K562 (cell line): ENCODE measurements at regions not wholly inside any gene's neighbourhood (a gene's known extent, or its start where the extent isn't known, plus 50 kb on each side); places are given as distances from the start of the nearest gene placed in this dataset.

Experiments
- ATAC-seq: fragments of 200-7000 bp; cut with Tn5 transposase; 3 replicates; pipeline ENCODE4 v1.9.1; 2020; ENCODE audit warnings: moderate library complexity
- BruUV-seq: library from RNA; stranded (reverse); fragments of 400-500 nt; replicated peaks from 2 replicates; lab custom pipeline; 2021; lab: Mats Ljungman, UMichigan
- CTCF ChIA-PET: fragments of 300-600 bp; formaldehyde crosslinking; extraction: SDS; loops from one replicate; lab custom pipeline; 2021; ENCODE audit warnings: low intra/inter-chr PET ratio; lab: Yijun Ruan, JAX
- POLR2A ChIA-PET: fragments of 300-600, 350-650 bp; sonication (Branson Sonifier 250); formaldehyde crosslinking; extraction: SDS; loops from one replicate; lab custom pipeline; 2021; ENCODE audit warnings: antibody characterized with exemption, inconsistent platforms; lab: Yijun Ruan, JAX
- DNase-seq, 4 experiments: peaks; one replicate each; pipeline versions ENCODE4 v3.0.0 to v3.0.0-alpha.2; 2011 to 2018; ENCODE audit warnings: low spot score in 3 of 4, mixed read lengths in 3 of 4; ENCODE audit errors: extremely low read depth in 1 of 4
- FAIRE-seq: peaks from 2 replicates; lab custom pipeline; 2011; peaks lifted over from hg19 to GRCh38; lab: Jason Lieb, UNC
- H2AFZ ChIP-seq: 2 replicates; pipeline ENCODE4 v1.6.0; 2011; ENCODE audit warnings: low read depth, low read length, control low read depth, inconsistent platforms
- H3K27ac ChIP-seq: fragments of 200-600 bp; 3 replicates; pipeline ENCODE4 v1.8.0; 2011; ENCODE audit warnings: low read depth, mild to moderate bottlenecking, control low read depth, inconsistent platforms, low read length, moderate library complexity, mixed read lengths; ENCODE audit errors: extremely low read depth
- H3K27me3 ChIP-seq, 2 experiments: fragments of 300-600 bp in 1 of 2; 2 replicates in 1 of 2; 3 replicates in 1 of 2; pipeline versions ENCODE4 v1.6.0 to v1.8.0; 2011; ENCODE audit warnings: inconsistent platforms in 2 of 2, low read length in 2 of 2, mild to moderate bottlenecking in 1 of 2, mixed read lengths in 1 of 2, moderate library complexity in 1 of 2; ENCODE audit not compliant: control insufficient read depth in 2 of 2, insufficient read depth in 2 of 2
- H3K36me3 ChIP-seq: fragments of 300-600 bp; 3 replicates; pipeline ENCODE4 v1.8.0; 2011; ENCODE audit warnings: mild to moderate bottlenecking, low read length, inconsistent platforms; ENCODE audit not compliant: control insufficient read depth, insufficient read depth
- H3K4me1 ChIP-seq, 2 experiments: fragments of 200-600 bp in 1 of 2; replicated peaks in 1 of 2; 2 replicates in 1 of 2; 3 replicates in 1 of 2; pipeline versions ENCODE4 v1.5.1 to v1.8.0; 2011; ENCODE audit warnings: inconsistent platforms in 2 of 2, low read length in 2 of 2, mild to moderate bottlenecking in 1 of 2, mixed read lengths in 1 of 2, moderate library complexity in 1 of 2; ENCODE audit not compliant: control insufficient read depth in 2 of 2, insufficient read depth in 2 of 2
- H3K4me2 ChIP-seq: 2 replicates; pipeline ENCODE4 v1.6.1; 2011; ENCODE audit warnings: low read length, control low read depth, inconsistent platforms, mixed read lengths; ENCODE audit not compliant: insufficient read depth
- H3K4me3 ChIP-seq: fragments of 200-600 bp; sonication (generic), shearing (Covaris generic); 2 replicates; pipeline ENCODE4 v1.5.1; 2016; ENCODE audit warnings: control low read depth, inconsistent platforms
- H3K79me2 ChIP-seq: fragments of 200-600 bp; 3 replicates; pipeline ENCODE4 v1.8.0; 2011; ENCODE audit warnings: low read length, inconsistent platforms; ENCODE audit not compliant: control insufficient read depth, insufficient read depth
- H3K9ac ChIP-seq, 2 experiments: 2 replicates each; pipeline versions ENCODE4 v1.6.0 to v1.6.1; 2011; ENCODE audit warnings: low read depth in 2 of 2, low read length in 2 of 2, control low read depth in 1 of 2, inconsistent platforms in 1 of 2, mild to moderate bottlenecking in 1 of 2, mixed read lengths in 1 of 2; ENCODE audit not compliant: insufficient read depth in 1 of 2
- H3K9me1 ChIP-seq: one replicate; pipeline ENCODE4 v1.6.0; 2011; ENCODE audit warnings: inconsistent platforms, mild to moderate bottlenecking, low read length, moderate library complexity; ENCODE audit not compliant: control insufficient read depth, insufficient read depth
- H3K9me3 ChIP-seq: replicated peaks from 2 replicates; pipeline ENCODE4 v1.5.1; 2011; ENCODE audit warnings: low read depth, low read length, inconsistent platforms; ENCODE audit not compliant: control insufficient read depth, insufficient read depth
- H4K20me1 ChIP-seq: replicated peaks from 2 replicates; pipeline ENCODE4 v1.6.1; 2011; ENCODE audit warnings: low read length, inconsistent platforms, mixed read lengths; ENCODE audit not compliant: control insufficient read depth, insufficient read depth
- CEBPB ChIP-seq: fragments of 450-650 bp; IDR thresholded peaks from 2 replicates; pipeline ENCODE4 v1.6.1; 2016; ENCODE audit warnings: missing genetic modification characterization, missing compliant biosample characterization
- MAFK ChIP-seq: IDR thresholded peaks from 2 replicates; pipeline ENCODE4 v1.6.1; 2011; ENCODE audit warnings: low read length, improper control_type of control experiment
- NFE2 ChIP-seq: IDR thresholded peaks from 2 replicates; pipeline ENCODE4 v1.6.1; 2014; ENCODE audit warnings: antibody characterized with exemption, low read depth
- SUPT5H ChIP-seq: fragments of 450-650 bp; IDR thresholded peaks from 2 replicates; pipeline ENCODE4 v1.6.1; 2016
- ZNF316 ChIP-seq: fragments of 450-650 bp; IDR thresholded peaks from 2 replicates; pipeline ENCODE4 v1.6.1; 2016
- WGBS: fragments of 100-300 bp; shearing (Covaris generic); methylation state at CpG from one replicate; pipeline ENCODE4 v1.1.6; 2016; ENCODE audit warnings: low coverage, mixed read lengths; ENCODE audit not compliant: insufficient coverage; ENCODE audit errors: missing lambda C conversion rate; 5-methylcytosine and 5-hydroxymethylcytosine counted together
- in situ Hi-C: fragments of 300-500 bp; cut with MboI; formaldehyde crosslinking; loops from 4 replicates; pipeline ENCODE4 v1.15.0; 2018; ENCODE audit warnings: inconsistent platforms, mixed read lengths
- intact Hi-C: fragments of 100-400 bp; cut with micrococcal nuclease; formaldehyde crosslinking; loops from 2 replicates; pipeline ENCODE4 v1.14.2; 2022
- TF ChIP-seq, protein P1 (sequence below): fragments of 250-450 bp; sonication (Bioruptor Pico); IDR thresholded peaks from 2 replicates; pipeline ENCODE4 v1.5.0; 2021; ENCODE audit warnings: mild to moderate bottlenecking, borderline replicate concordance

DNA sequence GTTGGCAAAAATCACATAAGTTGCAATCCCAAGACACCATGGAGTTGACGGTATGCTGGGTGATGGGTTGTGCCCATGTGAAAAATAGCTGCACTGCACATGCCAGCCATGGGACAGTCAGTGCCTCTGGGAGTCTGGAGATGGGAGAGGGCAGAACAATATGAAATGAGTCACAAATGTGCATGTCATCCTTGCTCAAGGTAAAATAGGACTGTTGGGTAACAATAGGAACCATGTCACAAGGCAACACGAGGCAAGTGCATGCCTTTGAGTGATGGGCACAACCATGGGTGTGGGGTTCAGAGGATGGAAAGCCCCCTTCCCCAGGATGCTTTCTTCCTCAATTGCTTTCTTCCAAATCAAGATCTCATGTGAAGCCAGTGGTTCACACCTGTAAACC is 70.5 kb upstream of the PIM1 start:
- Histone ChIP-seq H3K79me2 (no peaks in the 10 kb centered on the region), H3K4me3 (no peak overlapping the region), H3K9me3 (no peaks in the 10 kb centered on the region), H3K9me1 (no peaks in the 10 kb centered on the region), H3K27me3 (no peaks in the 10 kb centered on the region), H3K9ac (no peak overlapping the region), H2AFZ (no peak overlapping the region), H4K20me1 (no peaks in the 10 kb centered on the region), H3K4me1 (peaks cover 30 to 31% of the 10 kb centered on the region in 2 experiments), H3K4me2 (no peak overlapping the region), H3K27ac (no peak overlapping the region), H3K36me3 (no peaks in the 10 kb centered on the region)
- ChIA-PET CTCF (no interaction called here), POLR2A (interaction anchor here (0.7 to 0.8 kb wide), 2 partner anchors 11 to 31 kb away, joined by 4 read pairs; no protein-coding TSS in a partner anchor)
- intact Hi-C loops = no loop called here
- ATAC-seq (no peak), FAIRE-seq (no peak), DNase-seq (no peak)
- in situ Hi-C loops = no loop called here
- TF ChIP-seq, protein P1, sequence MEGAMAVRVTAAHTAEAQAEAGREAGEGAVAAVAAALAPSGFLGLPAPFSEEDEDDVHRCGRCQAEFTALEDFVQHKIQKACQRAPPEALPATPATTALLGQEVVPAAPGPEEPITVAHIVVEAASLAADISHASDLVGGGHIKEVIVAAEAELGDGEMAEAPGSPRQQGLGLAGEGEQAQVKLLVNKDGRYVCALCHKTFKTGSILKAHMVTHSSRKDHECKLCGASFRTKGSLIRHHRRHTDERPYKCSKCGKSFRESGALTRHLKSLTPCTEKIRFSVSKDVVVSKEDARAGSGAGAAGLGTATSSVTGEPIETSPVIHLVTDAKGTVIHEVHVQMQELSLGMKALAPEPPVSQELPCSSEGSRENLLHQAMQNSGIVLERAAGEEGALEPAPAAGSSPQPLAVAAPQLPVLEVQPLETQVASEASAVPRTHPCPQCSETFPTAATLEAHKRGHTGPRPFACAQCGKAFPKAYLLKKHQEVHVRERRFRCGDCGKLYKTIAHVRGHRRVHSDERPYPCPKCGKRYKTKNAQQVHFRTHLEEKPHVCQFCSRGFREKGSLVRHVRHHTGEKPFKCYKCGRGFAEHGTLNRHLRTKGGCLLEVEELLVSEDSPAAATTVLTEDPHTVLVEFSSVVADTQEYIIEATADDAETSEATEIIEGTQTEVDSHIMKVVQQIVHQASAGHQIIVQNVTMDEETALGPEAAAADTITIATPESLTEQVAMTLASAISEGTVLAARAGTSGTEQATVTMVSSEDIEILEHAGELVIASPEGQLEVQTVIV (CRISPR knock-in tag) = no peak
- TF ChIP-seq ZNF316 (0 out of 2 replicates have a peak, but pooled peaks have one; percentile 4), SUPT5H (no peak), MAFK (no peak), CEBPB (tag) (peak; percentile 65), NFE2 (peak; percentile 19; the same call in 1 of the 2 replicates)
- no TSS peak for BruUV-seq
- 20% methylated on average over 2 of the region's 2 CpGs for WGBS
